SU-DHL-6 (cell line): ENCODE measurements at regions not wholly inside any gene's neighbourhood (a gene's known extent, or its start where the extent isn't known, plus 50 kb on each side); places are given as distances from the start of the nearest gene placed in this dataset.

Experiments
- H2AFZ ChIP-seq: fragments of 200-600 bp; sonication (generic); 2 replicates; pipeline ENCODE4 v1.6.1; 2014; ENCODE audit warnings: low read depth, mild to moderate bottlenecking, moderate library complexity, mixed read lengths, antibody characterized with exemption, low read length; ENCODE audit not compliant: severe bottlenecking
- H3F3A ChIP-seq: fragments of 200-600 bp; shearing (Covaris generic); 2 replicates; pipeline ENCODE4 v1.6.0; 2016; ENCODE audit warnings: antibody characterized with exemption, mild to moderate bottlenecking; ENCODE audit not compliant: insufficient read depth
- H3K27ac ChIP-seq: fragments of 200-600 bp; sonication (generic); 2 replicates; pipeline ENCODE4 v1.5.1; 2016; ENCODE audit warnings: low read depth, mild to moderate bottlenecking, low read length, moderate library complexity, mixed read lengths
- H3K27me3 ChIP-seq: fragments of 200-600 bp; sonication (generic), shearing (Covaris generic); 2 replicates; pipeline ENCODE4 v1.6.0; 2014; ENCODE audit warnings: mild to moderate bottlenecking, low read length
- H3K36me3 ChIP-seq: fragments of 200-600 bp; sonication (generic); 2 replicates; pipeline ENCODE4 v1.6.1; 2014; ENCODE audit warnings: mild to moderate bottlenecking, low read length, mixed read lengths
- H3K4me2 ChIP-seq: fragments of 300-600, 200-600 bp; shearing (Covaris generic), sonication (generic); 2 replicates; pipeline ENCODE4 v1.6.0; 2014; ENCODE audit warnings: low read length, low read depth, mild to moderate bottlenecking; ENCODE audit not compliant: poor library complexity, severe bottlenecking
- H3K4me3 ChIP-seq: fragments of 200-600 bp; sonication (generic); 2 replicates; pipeline ENCODE4 v1.5.1; 2014; ENCODE audit warnings: antibody characterized with exemption, low read length, mild to moderate bottlenecking, mixed read lengths; ENCODE audit not compliant: insufficient read depth, poor library complexity, severe bottlenecking
- H3K79me2 ChIP-seq: fragments of 200-600 bp; sonication (generic); 2 replicates; pipeline ENCODE4 v1.6.1; 2014; ENCODE audit warnings: mild to moderate bottlenecking, low read length, moderate library complexity; ENCODE audit not compliant: insufficient read depth
- H3K9ac ChIP-seq: fragments of 200-600 bp; sonication (generic); 2 replicates; pipeline ENCODE4 v1.7.0; 2014; ENCODE audit warnings: mild to moderate bottlenecking, low read length
- H3K9me2 ChIP-seq: fragments of 200-600 bp; sonication (generic); replicated peaks from 2 replicates; pipeline ENCODE4 v1.6.1; 2014; ENCODE audit warnings: low read length; ENCODE audit not compliant: insufficient read depth
- H3K9me3 ChIP-seq: fragments of 200-600 bp; sonication (generic); 2 replicates; pipeline ENCODE4 v1.6.1; 2014; ENCODE audit warnings: low read length, mixed read lengths; ENCODE audit not compliant: insufficient read depth
- H4K20me1 ChIP-seq: fragments of 200-600 bp; sonication (generic); 2 replicates; pipeline ENCODE4 v1.6.1; 2014; ENCODE audit warnings: low read depth, mild to moderate bottlenecking, antibody characterized with exemption, low read length, moderate library complexity, mixed read lengths
- CTCF ChIP-seq: fragments of 200-600 bp; sonication (generic); IDR thresholded peaks from one replicate; pipeline ENCODE4 v1.5.1; 2017; ENCODE audit warnings: antibody characterized with exemption, mild to moderate bottlenecking, low read length, moderate library complexity; ENCODE audit not compliant: insufficient read depth, poor library complexity, severe bottlenecking
- EZH2phosphoT487 ChIP-seq: fragments of 200-600 bp; sonication (generic), shearing (Covaris generic); conservative IDR thresholded peaks from 2 replicates; pipeline ENCODE4 v1.6.1; 2018; ENCODE audit warnings: mild to moderate bottlenecking, antibody characterized with exemption, low read length, moderate library complexity, mixed read lengths

- no peaks in the 10 kb centered on the region for H3K9me2 ChIP-seq
- no peak overlapping the region for H3K4me2 ChIP-seq
- H3K79me2 ChIP-seq, result no peaks in the 10 kb centered on the region
- no peak overlapping the region for H3K9ac ChIP-seq
- H3K27ac ChIP-seq, result no peak overlapping the region
- H2AFZ ChIP-seq, result no peak overlapping the region
- no peaks in the 10 kb centered on the region for H3K36me3 ChIP-seq
- H3K4me3 ChIP-seq, result no peak overlapping the region
- H3K9me3 ChIP-seq, result no peaks in the 10 kb centered on the region
- no peaks in the 10 kb centered on the region for H4K20me1 ChIP-seq
- no peaks in the 10 kb centered on the region for H3K27me3 ChIP-seq
- no peak for TF ChIP-seq CTCF
- no peak for TF ChIP-seq EZH2phosphoT487
- H3F3A ChIP-seq, result no peaks in the 10 kb centered on the region
Observed at GRCh38 chr11:128342511-128343134, 244.7 kb downstream of the ETS1 start.

GRCh38 chr11:128341280-128342248 is 245.8 kb downstream of the ETS1 start:
- no peak overlapping the region for H3K4me2 ChIP-seq
- TF ChIP-seq EZH2phosphoT487 (no peak), CTCF (no peak)
- H3K9me2 ChIP-seq, result no peaks in the 10 kb centered on the region
- H3K27ac ChIP-seq, result no peak overlapping the region
- no peak overlapping the region for H3K9ac ChIP-seq
- no peaks in the 10 kb centered on the region for H3K9me3 ChIP-seq
- no peak overlapping the region for H2AFZ ChIP-seq
- H3F3A ChIP-seq, result no peaks in the 10 kb centered on the region
- H3K4me3 ChIP-seq, result no peak overlapping the region
- no peaks in the 10 kb centered on the region for H3K27me3 ChIP-seq
- no peaks in the 10 kb centered on the region for H4K20me1 ChIP-seq
- no peaks in the 10 kb centered on the region for H3K36me3 ChIP-seq
- no peaks in the 10 kb centered on the region for H3K79me2 ChIP-seq

- Histone ChIP-seq H3K79me2 (no peaks in the 10 kb centered on the region), H4K20me1 (no peaks in the 10 kb centered on the region)
- TF ChIP-seq CTCF (no peak), EZH2phosphoT487 (no peak)
Observed at GRCh38 chr11:128339792-128340191, 247.6 kb downstream of the ETS1 start.

More at GRCh38 chr11:128339792-128340191, 247.6 kb downstream of the ETS1 start:
- H3K4me2 ChIP-seq, result no peak overlapping the region
- no peaks in the 10 kb centered on the region for H3K36me3 ChIP-seq
- no peak overlapping the region for H3K27ac ChIP-seq
- no peaks in the 10 kb centered on the region for H3K9me2 ChIP-seq
- no peak overlapping the region for H3K4me3 ChIP-seq
- no peak overlapping the region for H3K9ac ChIP-seq
- no peaks in the 10 kb centered on the region for H3K9me3 ChIP-seq
- H2AFZ ChIP-seq, result no peak overlapping the region
- no peaks in the 10 kb centered on the region for H3F3A ChIP-seq
- H3K27me3 ChIP-seq, result no peaks in the 10 kb centered on the region
